WTC11 (cell line): ENCODE measurements at regions not wholly inside any gene's neighbourhood (a gene's known extent, or its start where the extent isn't known, plus 50 kb on each side); places are given as distances from the start of the nearest gene placed in this dataset.

Experiments
- ATAC-seq: fragments of 200-7000 bp; cut with Tn5 transposase; 2 replicates; pipeline ENCODE4 v1.10.0; 2021; ENCODE audit warnings: mild to moderate bottlenecking, moderate library complexity
- CTCF ChIA-PET: fragments of 300-600 bp; sonication (Branson Sonifier 250); formaldehyde crosslinking; loops from one replicate; lab custom pipeline; 2021; ENCODE audit warnings: antibody characterized with exemption; lab: Charles Lee
- POLR2A ChIA-PET: fragments of 350-600 bp; sonication (Branson Sonifier 250); formaldehyde crosslinking; loops from one replicate; lab custom pipeline; 2021; ENCODE audit warnings: antibody characterized with exemption; lab: Charles Lee
- DNase-seq: peaks from one replicate; pipeline ENCODE4 v3.0.0; 2021; ENCODE audit warnings: low spot score
- H3K27ac Mint-ChIP-seq: 2 replicates; pipeline ENCODE4 v1.8.0; 2021; ENCODE audit warnings: mixed read lengths
- H3K27me3 Mint-ChIP-seq: 2 replicates; pipeline ENCODE4 v1.8.0; 2021; ENCODE audit warnings: low read depth, mild to moderate bottlenecking, moderate library complexity, mixed read lengths
- H3K36me3 Mint-ChIP-seq: 2 replicates; pipeline ENCODE4 v1.8.0; 2021; ENCODE audit warnings: mixed read lengths
- H3K4me1 Mint-ChIP-seq: 2 replicates; pipeline ENCODE4 v1.8.0; 2022; ENCODE audit warnings: mixed read lengths
- H3K4me3 Mint-ChIP-seq: 2 replicates; pipeline ENCODE4 v1.8.0; 2021; ENCODE audit warnings: mild to moderate bottlenecking, moderate library complexity, mixed read lengths
- H3K9me3 Mint-ChIP-seq: 2 replicates; pipeline ENCODE4 v1.8.0; 2021; ENCODE audit warnings: mixed read lengths
- ARID4B ChIP-seq: sonication (generic); formaldehyde crosslinking; IDR thresholded peaks from 2 replicates; pipeline ENCODE4 v1.8.0; 2023; ENCODE audit warnings: missing genetic modification reagents, mild to moderate bottlenecking, borderline replicate concordance
- ELF4 ChIP-seq: sonication (generic); formaldehyde crosslinking; IDR thresholded peaks from 2 replicates; pipeline ENCODE4 v1.8.1; 2022; ENCODE audit warnings: low read depth, mild to moderate bottlenecking, moderate library complexity, missing genetic modification reagents
- FOXJ3 ChIP-seq: sonication (generic); formaldehyde crosslinking; IDR thresholded peaks from 2 replicates; pipeline ENCODE4 v1.9.0; 2021; ENCODE audit warnings: missing genetic modification reagents, mild to moderate bottlenecking, borderline replicate concordance
- GABPB1 ChIP-seq: sonication (generic); formaldehyde crosslinking; IDR thresholded peaks from 2 replicates; pipeline ENCODE4 v1.8.1; 2023; ENCODE audit warnings: mild to moderate bottlenecking, missing genetic modification reagents
- HMGXB4 ChIP-seq: sonication (generic); formaldehyde crosslinking; IDR thresholded peaks from 2 replicates; pipeline ENCODE4 v1.8.1; 2023; ENCODE audit warnings: mild to moderate bottlenecking, moderate library complexity, missing genetic modification reagents
- JAZF1 ChIP-seq: fragments of 250-450 bp; sonication (Bioruptor Pico); IDR thresholded peaks from 2 replicates; pipeline ENCODE4 v1.9.0; 2021; ENCODE audit warnings: moderate library complexity, mild to moderate bottlenecking, inconsistent platforms
- JUN ChIP-seq: sonication (generic); formaldehyde crosslinking; IDR thresholded peaks from 2 replicates; pipeline ENCODE4 v1.8.0; 2023; ENCODE audit warnings: mild to moderate bottlenecking, missing genetic modification reagents
- NFYB ChIP-seq: sonication (generic); formaldehyde crosslinking; conservative IDR thresholded peaks from 2 replicates; pipeline ENCODE4 v1.8.0; 2022; ENCODE audit warnings: low read depth, missing genetic modification reagents
- PREB ChIP-seq: sonication (generic); formaldehyde crosslinking; IDR thresholded peaks from 2 replicates; pipeline ENCODE4 v1.8.1; 2022; ENCODE audit warnings: mild to moderate bottlenecking, missing genetic modification reagents, moderate library complexity, borderline replicate concordance
- SOX15 ChIP-seq: fragments of 250-450 bp; sonication (Bioruptor Pico); IDR thresholded peaks from 2 replicates; pipeline ENCODE4 v1.9.0; 2021; ENCODE audit warnings: mild to moderate bottlenecking
- ZNF121 ChIP-seq: sonication (generic); formaldehyde crosslinking; IDR thresholded peaks from 2 replicates; pipeline ENCODE4 v1.8.0; 2023; ENCODE audit warnings: missing genetic modification reagents
- ZNF263 ChIP-seq: sonication (generic); formaldehyde crosslinking; IDR thresholded peaks from 2 replicates; pipeline ENCODE4 v1.8.1; 2022; ENCODE audit warnings: low read depth, mild to moderate bottlenecking, moderate library complexity, missing genetic modification reagents
- ZNF423 ChIP-seq: fragments of 250-450 bp; sonication (Bioruptor Pico); IDR thresholded peaks from 2 replicates; pipeline ENCODE4 v2.1.2; 2022; ENCODE audit warnings: mild to moderate bottlenecking, moderate library complexity
- ZNF671 ChIP-seq: fragments of 250-450 bp; sonication (Bioruptor Pico); IDR thresholded peaks from 2 replicates; pipeline ENCODE4 v1.8.0; 2021; ENCODE audit warnings: mild to moderate bottlenecking
- TF ChIP-seq, protein P1 (sequence below): sonication (generic); formaldehyde crosslinking; IDR thresholded peaks from 2 replicates; pipeline ENCODE4 v1.8.0; 2023; ENCODE audit warnings: mild to moderate bottlenecking, missing genetic modification reagents
- TF ChIP-seq, protein P2 (sequence below): sonication (generic); formaldehyde crosslinking; IDR thresholded peaks from 2 replicates; pipeline ENCODE4 v1.8.0; 2023; ENCODE audit warnings: missing genetic modification reagents
- TF ChIP-seq, protein P3 (sequence below): sonication (generic); formaldehyde crosslinking; IDR thresholded peaks from 2 replicates; pipeline ENCODE4 v1.8.0; 2022; ENCODE audit warnings: mild to moderate bottlenecking, missing genetic modification reagents
- TF ChIP-seq, protein P4 (sequence below): fragments of 250-450 bp; sonication (Bioruptor Pico); IDR thresholded peaks from 2 replicates; pipeline ENCODE4 v2.1.2; 2022; ENCODE audit warnings: mild to moderate bottlenecking, moderate library complexity

GRCh38 chrX:99588936-99589335, 821.1 kb downstream of the PCDH19 start (continued):
- TF ChIP-seq, protein P1, sequence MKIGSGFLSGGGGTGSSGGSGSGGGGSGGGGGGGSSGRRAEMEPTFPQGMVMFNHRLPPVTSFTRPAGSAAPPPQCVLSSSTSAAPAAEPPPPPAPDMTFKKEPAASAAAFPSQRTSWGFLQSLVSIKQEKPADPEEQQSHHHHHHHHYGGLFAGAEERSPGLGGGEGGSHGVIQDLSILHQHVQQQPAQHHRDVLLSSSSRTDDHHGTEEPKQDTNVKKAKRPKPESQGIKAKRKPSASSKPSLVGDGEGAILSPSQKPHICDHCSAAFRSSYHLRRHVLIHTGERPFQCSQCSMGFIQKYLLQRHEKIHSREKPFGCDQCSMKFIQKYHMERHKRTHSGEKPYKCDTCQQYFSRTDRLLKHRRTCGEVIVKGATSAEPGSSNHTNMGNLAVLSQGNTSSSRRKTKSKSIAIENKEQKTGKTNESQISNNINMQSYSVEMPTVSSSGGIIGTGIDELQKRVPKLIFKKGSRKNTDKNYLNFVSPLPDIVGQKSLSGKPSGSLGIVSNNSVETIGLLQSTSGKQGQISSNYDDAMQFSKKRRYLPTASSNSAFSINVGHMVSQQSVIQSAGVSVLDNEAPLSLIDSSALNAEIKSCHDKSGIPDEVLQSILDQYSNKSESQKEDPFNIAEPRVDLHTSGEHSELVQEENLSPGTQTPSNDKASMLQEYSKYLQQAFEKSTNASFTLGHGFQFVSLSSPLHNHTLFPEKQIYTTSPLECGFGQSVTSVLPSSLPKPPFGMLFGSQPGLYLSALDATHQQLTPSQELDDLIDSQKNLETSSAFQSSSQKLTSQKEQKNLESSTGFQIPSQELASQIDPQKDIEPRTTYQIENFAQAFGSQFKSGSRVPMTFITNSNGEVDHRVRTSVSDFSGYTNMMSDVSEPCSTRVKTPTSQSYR (CRISPR knock-in tag), result no peak
- TF ChIP-seq PREB (CRISPR knock-in tag), result no peak
- no peak for TF ChIP-seq ZNF423 (CRISPR knock-in tag)
- TF ChIP-seq, protein P2, sequence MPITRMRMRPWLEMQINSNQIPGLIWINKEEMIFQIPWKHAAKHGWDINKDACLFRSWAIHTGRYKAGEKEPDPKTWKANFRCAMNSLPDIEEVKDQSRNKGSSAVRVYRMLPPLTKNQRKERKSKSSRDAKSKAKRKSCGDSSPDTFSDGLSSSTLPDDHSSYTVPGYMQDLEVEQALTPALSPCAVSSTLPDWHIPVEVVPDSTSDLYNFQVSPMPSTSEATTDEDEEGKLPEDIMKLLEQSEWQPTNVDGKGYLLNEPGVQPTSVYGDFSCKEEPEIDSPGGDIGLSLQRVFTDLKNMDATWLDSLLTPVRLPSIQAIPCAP (CRISPR knock-in tag), result no peak
- no peak for TF ChIP-seq NFYB (CRISPR knock-in tag)
- TF ChIP-seq FOXJ3, result no peak

- peaks cover 51% of the 10 kb centered on the region for H3K9me3 Mint-ChIP-seq
- no peaks in the 10 kb centered on the region; the same call in 1 of the 2 replicates for H3K27me3 Mint-ChIP-seq
- no peak overlapping the region for H3K27ac Mint-ChIP-seq
- no peaks in the 10 kb centered on the region for H3K4me1 Mint-ChIP-seq
- TF ChIP-seq ARID4B (no peak), SOX15 (no peak), ZNF263 (CRISPR knock-in tag) (no peak), JUN (no peak), JAZF1 (no peak), HMGXB4 (CRISPR knock-in tag) (no peak), ZNF121 (no peak), GABPB1 (no peak), ZNF671 (CRISPR knock-in tag) (no peak), ELF4 (no peak)
- TF ChIP-seq, protein P3, sequence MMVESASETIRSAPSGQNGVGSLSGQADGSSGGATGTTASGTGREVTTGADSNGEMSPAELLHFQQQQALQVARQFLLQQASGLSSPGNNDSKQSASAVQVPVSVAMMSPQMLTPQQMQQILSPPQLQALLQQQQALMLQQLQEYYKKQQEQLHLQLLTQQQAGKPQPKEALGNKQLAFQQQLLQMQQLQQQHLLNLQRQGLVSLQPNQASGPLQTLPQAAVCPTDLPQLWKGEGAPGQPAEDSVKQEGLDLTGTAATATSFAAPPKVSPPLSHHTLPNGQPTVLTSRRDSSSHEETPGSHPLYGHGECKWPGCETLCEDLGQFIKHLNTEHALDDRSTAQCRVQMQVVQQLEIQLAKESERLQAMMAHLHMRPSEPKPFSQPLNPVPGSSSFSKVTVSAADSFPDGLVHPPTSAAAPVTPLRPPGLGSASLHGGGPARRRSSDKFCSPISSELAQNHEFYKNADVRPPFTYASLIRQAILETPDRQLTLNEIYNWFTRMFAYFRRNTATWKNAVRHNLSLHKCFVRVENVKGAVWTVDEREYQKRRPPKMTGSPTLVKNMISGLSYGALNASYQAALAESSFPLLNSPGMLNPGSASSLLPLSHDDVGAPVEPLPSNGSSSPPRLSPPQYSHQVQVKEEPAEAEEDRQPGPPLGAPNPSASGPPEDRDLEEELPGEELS (CRISPR knock-in tag), result no peak
- TF ChIP-seq, protein P4, sequence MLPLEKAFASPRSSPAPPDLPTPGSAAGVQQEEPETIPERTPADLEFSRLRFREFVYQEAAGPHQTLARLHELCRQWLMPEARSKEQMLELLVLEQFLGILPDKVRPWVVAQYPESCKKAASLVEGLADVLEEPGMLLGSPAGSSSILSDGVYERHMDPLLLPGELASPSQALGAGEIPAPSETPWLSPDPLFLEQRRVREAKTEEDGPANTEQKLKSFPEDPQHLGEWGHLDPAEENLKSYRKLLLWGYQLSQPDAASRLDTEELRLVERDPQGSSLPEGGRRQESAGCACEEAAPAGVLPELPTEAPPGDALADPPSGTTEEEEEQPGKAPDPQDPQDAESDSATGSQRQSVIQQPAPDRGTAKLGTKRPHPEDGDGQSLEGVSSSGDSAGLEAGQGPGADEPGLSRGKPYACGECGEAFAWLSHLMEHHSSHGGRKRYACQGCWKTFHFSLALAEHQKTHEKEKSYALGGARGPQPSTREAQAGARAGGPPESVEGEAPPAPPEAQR (CRISPR knock-in tag), result no peak
- TF ChIP-seq, protein P2 (CRISPR knock-in tag), result no peak
- CTCF ChIA-PET, result no interaction called here
- POLR2A ChIA-PET, result no interaction called here
- peaks cover 52% of the 10 kb centered on the region for H3K36me3 Mint-ChIP-seq
- no peak for DNase-seq
- no peak for ATAC-seq
- no peak overlapping the region for H3K4me3 Mint-ChIP-seq
Observed at GRCh38 chrX:99572711-99573110, 837.4 kb downstream of the PCDH19 start.
